Esophagus muscularis mucosa (tissue), 3 donors: ENCODE measurements at regions not wholly inside any gene's neighbourhood (a gene's known extent, or its start where the extent isn't known, plus 50 kb on each side); places are given as distances from the start of the nearest gene placed in this dataset.

ENCODE experiments used
- POLR2A ChIP-seq: fragments of 450-650 bp; IDR thresholded peaks from one replicate; pipeline ENCODE4 v1.6.1; 2017; ENCODE audit warnings: antibody characterized with exemption, moderate library complexity, mild to moderate bottlenecking, low read depth
- POLR2AphosphoS5 ChIP-seq, 2 donors: sonication (generic); formaldehyde crosslinking; IDR thresholded peaks; one replicate each; pipeline ENCODE4 v1.6.1; 2017; ENCODE audit warnings: antibody characterized with exemption in 2 of 2
- TF ChIP-seq, protein P1 (sequence below), 3 experiments: fragments of 200-600 bp in 2 of 3; fragments of 450-650 bp in 1 of 3; sonication (generic) in 2 of 3; IDR thresholded peaks; one replicate each; pipeline ENCODE4 v1.5.1; 2017 to 2019; ENCODE audit warnings: antibody characterized with exemption in 3 of 3, mild to moderate bottlenecking in 2 of 3, moderate library complexity in 1 of 3

DNA sequence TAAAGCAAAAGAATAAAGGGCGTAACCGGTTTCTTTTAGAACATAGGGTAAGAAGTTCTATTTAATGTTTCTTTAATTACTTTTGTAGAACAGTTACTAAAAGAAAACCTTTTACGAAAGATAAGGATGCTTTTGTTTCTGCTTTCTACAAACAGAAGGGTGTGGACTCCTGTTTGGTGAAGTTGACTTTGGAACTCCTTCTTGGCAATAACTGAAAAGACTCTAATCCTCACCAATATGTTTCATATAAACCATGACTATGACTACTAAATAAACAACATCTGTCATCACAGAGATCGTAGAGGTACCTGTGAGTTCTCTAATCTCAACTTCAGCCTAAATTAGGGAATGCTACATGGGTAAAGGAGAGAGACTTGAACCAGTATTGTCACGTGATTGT is 210.8 kb upstream of the FLRT2 start:
- TF ChIP-seq, protein P1, sequence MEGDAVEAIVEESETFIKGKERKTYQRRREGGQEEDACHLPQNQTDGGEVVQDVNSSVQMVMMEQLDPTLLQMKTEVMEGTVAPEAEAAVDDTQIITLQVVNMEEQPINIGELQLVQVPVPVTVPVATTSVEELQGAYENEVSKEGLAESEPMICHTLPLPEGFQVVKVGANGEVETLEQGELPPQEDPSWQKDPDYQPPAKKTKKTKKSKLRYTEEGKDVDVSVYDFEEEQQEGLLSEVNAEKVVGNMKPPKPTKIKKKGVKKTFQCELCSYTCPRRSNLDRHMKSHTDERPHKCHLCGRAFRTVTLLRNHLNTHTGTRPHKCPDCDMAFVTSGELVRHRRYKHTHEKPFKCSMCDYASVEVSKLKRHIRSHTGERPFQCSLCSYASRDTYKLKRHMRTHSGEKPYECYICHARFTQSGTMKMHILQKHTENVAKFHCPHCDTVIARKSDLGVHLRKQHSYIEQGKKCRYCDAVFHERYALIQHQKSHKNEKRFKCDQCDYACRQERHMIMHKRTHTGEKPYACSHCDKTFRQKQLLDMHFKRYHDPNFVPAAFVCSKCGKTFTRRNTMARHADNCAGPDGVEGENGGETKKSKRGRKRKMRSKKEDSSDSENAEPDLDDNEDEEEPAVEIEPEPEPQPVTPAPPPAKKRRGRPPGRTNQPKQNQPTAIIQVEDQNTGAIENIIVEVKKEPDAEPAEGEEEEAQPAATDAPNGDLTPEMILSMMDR (IDR thresholded peaks at IDR 0.05) = no peak
- TF ChIP-seq POLR2AphosphoS5 (IDR thresholded peaks at IDR 0.05) = no peak
- TF ChIP-seq POLR2A = no peak
